ENCODE measurements at regions not wholly inside any gene's neighbourhood (a gene's known extent, or its start where the extent isn't known, plus 50 kb on each side); places are given as distances from the start of the nearest gene placed in this dataset.

GRCh38 chr9:110056062-110056461, 151.9 kb downstream of the C9orf152 start:
- no peak for DNase-seq (ENCODE audit: low read depth)

- DNase-seq (ENCODE audit: low read depth) = peak; percentile 75
These were observed 149.5 kb downstream of the C9orf152 start for GRCh38 chr9:110058304-110058953.

GRCh38 chr9:110059461-110059860, 148.5 kb downstream of the C9orf152 start:
- no peak for DNase-seq (ENCODE audit: low read depth)

GRCh38 chr9:110064803-110065202, 143.2 kb downstream of the C9orf152 start:
- DNase-seq (ENCODE audit: low read depth) = no peak

- peak; percentile 47 for DNase-seq (ENCODE audit: low read depth)
These were observed 142.4 kb downstream of the C9orf152 start for GRCh38 chr9:110065532-110065931.

GRCh38 chr9:110066929-110067716, 140.8 kb downstream of the C9orf152 start:
- peak; percentile 69 for DNase-seq (ENCODE audit: low read depth)

GRCh38 chr9:110068212-110068611, 139.7 kb downstream of the C9orf152 start:
- DNase-seq (ENCODE audit: low read depth) = no peak

GRCh38 chr9:110069326-110070248, 138.4 kb downstream of the C9orf152 start:
- no peak for DNase-seq (ENCODE audit: low read depth)

GRCh38 chr9:110072597-110073355, 135.2 kb downstream of the C9orf152 start:
- DNase-seq (ENCODE audit: low read depth) = no peak

- no peak for DNase-seq (ENCODE audit: low read depth)
These were observed 134.5 kb downstream of the C9orf152 start for GRCh38 chr9:110073356-110073905.

GRCh38 chr9:110076894-110077725, 130.8 kb downstream of the C9orf152 start:
- peak; percentile 94 for DNase-seq (ENCODE audit: low read depth)

GRCh38 chr9:110077925-110078324, 130.0 kb downstream of the C9orf152 start:
- DNase-seq (ENCODE audit: low read depth) = no peak

GRCh38 chr9:110078604-110079003, 129.4 kb downstream of the C9orf152 start:
- peak; percentile 46 for DNase-seq (ENCODE audit: low read depth)

GRCh38 chr9:110081395-110081794, 126.6 kb downstream of the C9orf152 start:
- DNase-seq (ENCODE audit: low read depth) = peak; percentile 76

GRCh38 chr9:110083866-110084265, 124.1 kb downstream of the C9orf152 start:
- no peak for DNase-seq (ENCODE audit: low read depth)

GRCh38 chr9:110086537-110086936, 121.4 kb downstream of the C9orf152 start:
- no peak for DNase-seq (ENCODE audit: low read depth)

GRCh38 chr9:110087605-110088004, 120.4 kb downstream of the C9orf152 start:
- DNase-seq (ENCODE audit: low read depth) = no peak

GRCh38 chr9:110088099-110088498, 119.9 kb downstream of the C9orf152 start:
- DNase-seq (ENCODE audit: low read depth) = no peak

- DNase-seq (ENCODE audit: low read depth) = peak; percentile 40
These were observed 118.1 kb downstream of the C9orf152 start for GRCh38 chr9:110089681-110090370.

GRCh38 chr9:110092792-110093191, 115.2 kb downstream of the C9orf152 start:
- no peak for DNase-seq (ENCODE audit: low read depth)

Measured in renal cortical epithelial cell (primary cell).